ENCODE measurements at regions not wholly inside any gene's neighbourhood (a gene's known extent, or its start where the extent isn't known, plus 50 kb on each side); places are given as distances from the start of the nearest gene placed in this dataset.
"Not testable (repeated sequence)": the region's sequence is repeated elsewhere in the genome, so short reads cannot be mapped to it uniquely, and the experiment has no call there.

- DNase-seq (ENCODE audit: low spot score), result no peak
Measured at GRCh38 chr21:23886828-23887724, 1720.2 kb downstream of the MRPL39 start.

- no peak for DNase-seq (ENCODE audit: low spot score)
Measured at GRCh38 chr21:23881783-23882182, 1725.5 kb downstream of the MRPL39 start.

- no peak for DNase-seq (ENCODE audit: low spot score)
Measured at GRCh38 chr21:23876925-23877558, 1730.2 kb downstream of the MRPL39 start.

- no peak for DNase-seq (ENCODE audit: low spot score)
Measured at GRCh38 chr21:23874271-23874670, 1733.0 kb downstream of the MRPL39 start.

GRCh38 chr21:23861911-23862504 lies 1745.3 kb downstream of the MRPL39 start:
- no peak for DNase-seq (ENCODE audit: low spot score)

GRCh38 chr21:23858878-23859277 lies 1748.4 kb downstream of the MRPL39 start:
- no peak for DNase-seq (ENCODE audit: low spot score)

GRCh38 chr21:23853796-23854379 lies 1753.4 kb downstream of the MRPL39 start:
- peak; percentile 63 for DNase-seq (ENCODE audit: low spot score)

GRCh38 chr21:23837564-23837963 lies 1769.7 kb downstream of the MRPL39 start:
- no peak for DNase-seq (ENCODE audit: low spot score)

GRCh38 chr21:23822760-23823159 lies 1784.5 kb downstream of the MRPL39 start:
- no peak for DNase-seq (ENCODE audit: low spot score)

- no peak for DNase-seq (ENCODE audit: low spot score)
Measured at GRCh38 chr21:23817337-23817736, 1789.9 kb downstream of the MRPL39 start.

GRCh38 chr21:23812485-23812884 lies 1794.8 kb downstream of the MRPL39 start:
- no peak for DNase-seq (ENCODE audit: low spot score)

GRCh38 chr21:23811805-23812204 lies 1795.5 kb downstream of the MRPL39 start:
- peak; percentile 5 for DNase-seq (ENCODE audit: low spot score)

GRCh38 chr21:23809573-23809972 lies 1797.7 kb downstream of the MRPL39 start:
- DNase-seq (ENCODE audit: low spot score), result no peak

- not testable (repeated sequence) for DNase-seq (ENCODE audit: low spot score)
Measured at GRCh38 chr21:23806966-23807548, 1800.2 kb downstream of the MRPL39 start.

- no peak for DNase-seq (ENCODE audit: low spot score)
Measured at GRCh38 chr21:23804866-23805265, 1802.4 kb downstream of the MRPL39 start.

GRCh38 chr21:23801292-23801691 lies 1806.0 kb downstream of the MRPL39 start:
- DNase-seq (ENCODE audit: low spot score), result no peak

- no peak for DNase-seq (ENCODE audit: low spot score)
Measured at GRCh38 chr21:23799376-23799775, 1807.9 kb downstream of the MRPL39 start.

GRCh38 chr21:23792300-23792699 lies 1815.0 kb downstream of the MRPL39 start:
- DNase-seq (ENCODE audit: low spot score), result no peak

GRCh38 chr21:23789864-23790263 lies 1817.4 kb downstream of the MRPL39 start:
- no peak for DNase-seq (ENCODE audit: low spot score)

GRCh38 chr21:23780326-23780725 lies 1827.0 kb downstream of the MRPL39 start:
- no peak for DNase-seq (ENCODE audit: low spot score)

GRCh38 chr21:23743821-23744220 lies 1863.5 kb downstream of the MRPL39 start:
- no peak for DNase-seq (ENCODE audit: low spot score)

GRCh38 chr21:23740463-23740862 lies 1866.8 kb downstream of the MRPL39 start:
- DNase-seq (ENCODE audit: low spot score), result no peak
